ENCODE measurements at regions not wholly inside any gene's neighbourhood (a gene's known extent, or its start where the extent isn't known, plus 50 kb on each side); places are given as distances from the start of the nearest gene placed in this dataset.

- no peak for ATAC-seq (replicated peaks)
These were observed 217.1 kb downstream of the CSNK2A3 start for GRCh38 chr11:11135820-11136476.

DNA sequence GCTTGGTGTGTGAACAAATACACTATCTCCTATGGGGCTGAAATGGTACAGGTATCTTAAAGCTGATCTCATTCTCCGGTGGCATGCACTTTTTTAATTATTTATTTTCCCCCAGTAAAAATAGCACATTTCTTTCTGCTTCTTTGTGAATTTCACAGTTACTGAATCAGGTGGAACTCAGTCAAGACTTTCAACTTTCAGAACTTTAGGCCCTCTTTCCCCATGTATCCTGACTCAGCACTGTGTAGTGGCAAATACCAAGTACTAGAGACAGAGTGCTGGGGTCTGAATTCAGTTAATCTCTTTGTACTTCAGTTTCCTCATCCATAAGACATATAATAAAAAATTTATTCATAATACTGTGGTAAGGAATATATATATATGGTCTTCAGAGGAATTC, 223.9 kb downstream of the CSNK2A3 start:
- no peak overlapping the region for H3K27ac Mint-ChIP-seq
- H3K36me3 Mint-ChIP-seq (ENCODE audit: low read depth), result no peaks in the 10 kb centered on the region
- no peaks in the 10 kb centered on the region for H3K9me3 Mint-ChIP-seq
- H3K4me3 Mint-ChIP-seq, result no peak overlapping the region
- H3K4me1 Mint-ChIP-seq, result no peaks in the 10 kb centered on the region
- H3K27me3 Mint-ChIP-seq, result peaks cover 8% of the 10 kb centered on the region
- no peak for ATAC-seq (replicated peaks)

More at GRCh38 chr11:11135820-11136476, 217.1 kb downstream of the CSNK2A3 start:
- Mint-ChIP-seq H3K9me3 (no peaks in the 10 kb centered on the region), H3K4me1 (peaks cover 10% of the 10 kb centered on the region), H3K4me3 (no peak overlapping the region), H3K36me3 (ENCODE audit: low read depth) (no peaks in the 10 kb centered on the region), H3K27ac (no peak overlapping the region), H3K27me3 (no peaks in the 10 kb centered on the region)

GRCh38 chr11:11125618-11126017, 227.4 kb downstream of the CSNK2A3 start:
- no peak overlapping the region for H3K4me3 Mint-ChIP-seq
- H3K9me3 Mint-ChIP-seq, result no peaks in the 10 kb centered on the region
- no peak overlapping the region for H3K27ac Mint-ChIP-seq
- H3K4me1 Mint-ChIP-seq, result no peaks in the 10 kb centered on the region
- no peaks in the 10 kb centered on the region for H3K36me3 Mint-ChIP-seq (ENCODE audit: low read depth)
- ATAC-seq (replicated peaks), result no peak
- peaks cover 8% of the 10 kb centered on the region for H3K27me3 Mint-ChIP-seq

DNA sequence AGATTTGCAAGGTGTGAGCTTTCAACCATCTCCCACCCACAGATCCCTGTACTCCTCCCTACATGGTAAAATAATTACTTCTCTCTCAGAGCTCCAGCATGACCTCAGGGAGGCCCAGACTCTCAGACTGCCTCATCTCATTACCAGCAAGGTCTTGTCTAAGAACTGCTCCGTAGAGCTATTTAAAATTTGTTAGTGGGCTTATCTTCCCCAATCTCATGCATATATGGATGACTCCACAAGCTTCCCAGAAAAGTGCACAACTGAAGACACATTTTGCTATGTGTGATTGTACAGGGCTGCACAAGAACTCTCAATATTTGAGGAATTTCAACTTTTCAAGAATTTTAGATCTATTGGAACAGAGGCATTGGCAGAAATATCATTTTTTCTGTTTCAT, 230.3 kb downstream of the CSNK2A3 start:
- ATAC-seq (replicated peaks), result no peak
- H3K27ac Mint-ChIP-seq, result no peak overlapping the region
- H3K4me1 Mint-ChIP-seq, result no peaks in the 10 kb centered on the region
- H3K27me3 Mint-ChIP-seq, result no peaks in the 10 kb centered on the region
- H3K4me3 Mint-ChIP-seq, result no peak overlapping the region
- H3K36me3 Mint-ChIP-seq (ENCODE audit: low read depth), result no peaks in the 10 kb centered on the region
- no peaks in the 10 kb centered on the region for H3K9me3 Mint-ChIP-seq

- ATAC-seq (replicated peaks), result no peak
- Mint-ChIP-seq H3K4me3 (no peak overlapping the region), H3K36me3 (ENCODE audit: low read depth) (no peaks in the 10 kb centered on the region), H3K27ac (no peak overlapping the region), H3K27me3 (no peaks in the 10 kb centered on the region), H3K4me1 (no peaks in the 10 kb centered on the region), H3K9me3 (peaks cover 5% of the 10 kb centered on the region)
These were observed 233.1 kb downstream of the CSNK2A3 start for GRCh38 chr11:11119917-11120316.

- no peak overlapping the region for H3K4me3 Mint-ChIP-seq
- H3K27me3 Mint-ChIP-seq, result no peaks in the 10 kb centered on the region
- H3K27ac Mint-ChIP-seq, result no peak overlapping the region
- no peaks in the 10 kb centered on the region for H3K36me3 Mint-ChIP-seq (ENCODE audit: low read depth)
- peaks cover 12% of the 10 kb centered on the region for H3K9me3 Mint-ChIP-seq
- no peaks in the 10 kb centered on the region for H3K4me1 Mint-ChIP-seq
- no peak for ATAC-seq (replicated peaks)
These were observed 235.3 kb downstream of the CSNK2A3 start for GRCh38 chr11:11117730-11118129.

- no peaks in the 10 kb centered on the region for H3K4me1 Mint-ChIP-seq
These were observed 237.6 kb downstream of the CSNK2A3 start for GRCh38 chr11:11115475-11115874.

DNA sequence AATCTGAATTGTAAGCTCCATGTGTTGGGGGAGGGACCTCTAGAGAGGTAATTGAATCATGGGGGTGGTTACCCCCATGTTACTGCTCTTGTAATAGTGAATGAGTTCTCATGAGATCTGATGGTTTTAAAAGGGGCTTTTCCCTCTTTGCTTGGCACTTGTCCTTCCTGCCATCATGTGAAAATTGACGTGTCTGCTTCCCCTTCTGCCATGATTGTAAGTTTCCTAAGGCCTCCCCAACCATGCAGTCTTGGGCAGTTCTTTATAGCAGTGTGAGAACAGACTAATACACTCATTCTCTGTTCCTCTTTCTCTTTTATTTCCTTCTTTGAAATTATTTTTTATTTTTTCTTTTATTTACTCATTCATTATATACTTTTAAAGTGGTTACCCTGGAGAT, 239.4 kb downstream of the CSNK2A3 start:
- Mint-ChIP-seq H3K4me1 (no peaks in the 10 kb centered on the region), H3K9me3 (peaks cover 12% of the 10 kb centered on the region), H3K4me3 (no peak overlapping the region), H3K36me3 (ENCODE audit: low read depth) (no peaks in the 10 kb centered on the region), H3K27me3 (no peaks in the 10 kb centered on the region), H3K27ac (no peak overlapping the region)
- ATAC-seq (replicated peaks), result no peak

More at GRCh38 chr11:11115475-11115874, 237.6 kb downstream of the CSNK2A3 start:
- no peaks in the 10 kb centered on the region for H3K36me3 Mint-ChIP-seq (ENCODE audit: low read depth)
- ATAC-seq (replicated peaks), result no peak
- H3K27ac Mint-ChIP-seq, result no peak overlapping the region
- peaks cover 12% of the 10 kb centered on the region for H3K9me3 Mint-ChIP-seq
- no peak overlapping the region for H3K4me3 Mint-ChIP-seq
- no peaks in the 10 kb centered on the region for H3K27me3 Mint-ChIP-seq

DNA sequence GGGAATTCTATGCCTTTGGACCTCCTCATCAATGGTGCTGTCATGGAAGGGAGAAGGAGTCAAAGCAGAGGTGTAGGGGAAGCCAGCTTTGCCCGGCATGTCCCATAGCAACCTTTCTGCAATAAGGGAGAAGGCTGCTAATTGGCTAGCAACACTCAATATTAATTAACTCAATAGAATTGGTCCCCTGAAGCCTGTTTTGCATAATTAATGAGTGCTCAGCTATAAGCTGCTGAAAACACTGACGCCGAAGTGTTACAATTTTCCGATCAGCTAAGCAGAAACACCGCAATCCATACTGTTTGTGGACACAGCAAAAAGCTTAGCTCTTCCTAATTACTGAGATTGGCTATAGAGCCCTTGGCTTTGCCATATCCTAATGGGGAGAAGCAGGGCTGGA, 245.0 kb downstream of the CSNK2A3 start:
- Mint-ChIP-seq H3K9me3 (peaks cover under 1% of the 10 kb centered on the region), H3K4me1 (no peaks in the 10 kb centered on the region), H3K36me3 (ENCODE audit: low read depth) (no peaks in the 10 kb centered on the region), H3K4me3 (no peak overlapping the region), H3K27me3 (no peaks in the 10 kb centered on the region), H3K27ac (no peak overlapping the region)
- no peak for ATAC-seq (replicated peaks)

- Mint-ChIP-seq H3K9me3 (no peaks in the 10 kb centered on the region), H3K27me3 (no peaks in the 10 kb centered on the region), H3K4me3 (no peak overlapping the region), H3K4me1 (no peaks in the 10 kb centered on the region), H3K27ac (no peak overlapping the region), H3K36me3 (ENCODE audit: low read depth) (no peaks in the 10 kb centered on the region)
- ATAC-seq (replicated peaks), result no peak
These were observed 245.8 kb downstream of the CSNK2A3 start for GRCh38 chr11:11107076-11107723.

DNA sequence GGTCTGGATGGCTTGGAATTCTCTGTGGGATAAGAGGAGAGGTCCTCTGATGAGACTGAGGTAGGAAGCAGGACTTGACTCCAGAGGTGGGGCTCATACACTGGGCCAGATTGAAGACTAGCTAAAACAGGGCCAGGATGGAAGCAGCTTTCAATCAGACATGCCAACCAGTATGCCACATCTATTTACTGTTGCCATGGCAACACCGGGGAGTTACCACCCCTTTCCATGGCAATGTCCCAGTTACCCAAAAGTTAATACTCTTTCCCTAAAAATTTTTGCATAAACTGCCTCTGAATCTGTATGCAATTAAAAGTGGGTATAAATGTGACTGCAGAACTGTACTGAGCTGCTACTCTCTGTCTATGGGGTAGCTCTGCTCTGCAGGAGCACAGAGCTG, 247.5 kb upstream of the ZBED5 start:
- no peaks in the 10 kb centered on the region for H3K9me3 Mint-ChIP-seq
- no peak overlapping the region for H3K4me3 Mint-ChIP-seq
- H3K4me1 Mint-ChIP-seq, result no peaks in the 10 kb centered on the region
- H3K27ac Mint-ChIP-seq, result no peak overlapping the region
- ATAC-seq (replicated peaks), result no peak
- H3K36me3 Mint-ChIP-seq (ENCODE audit: low read depth), result no peaks in the 10 kb centered on the region
- H3K27me3 Mint-ChIP-seq, result no peaks in the 10 kb centered on the region

DNA sequence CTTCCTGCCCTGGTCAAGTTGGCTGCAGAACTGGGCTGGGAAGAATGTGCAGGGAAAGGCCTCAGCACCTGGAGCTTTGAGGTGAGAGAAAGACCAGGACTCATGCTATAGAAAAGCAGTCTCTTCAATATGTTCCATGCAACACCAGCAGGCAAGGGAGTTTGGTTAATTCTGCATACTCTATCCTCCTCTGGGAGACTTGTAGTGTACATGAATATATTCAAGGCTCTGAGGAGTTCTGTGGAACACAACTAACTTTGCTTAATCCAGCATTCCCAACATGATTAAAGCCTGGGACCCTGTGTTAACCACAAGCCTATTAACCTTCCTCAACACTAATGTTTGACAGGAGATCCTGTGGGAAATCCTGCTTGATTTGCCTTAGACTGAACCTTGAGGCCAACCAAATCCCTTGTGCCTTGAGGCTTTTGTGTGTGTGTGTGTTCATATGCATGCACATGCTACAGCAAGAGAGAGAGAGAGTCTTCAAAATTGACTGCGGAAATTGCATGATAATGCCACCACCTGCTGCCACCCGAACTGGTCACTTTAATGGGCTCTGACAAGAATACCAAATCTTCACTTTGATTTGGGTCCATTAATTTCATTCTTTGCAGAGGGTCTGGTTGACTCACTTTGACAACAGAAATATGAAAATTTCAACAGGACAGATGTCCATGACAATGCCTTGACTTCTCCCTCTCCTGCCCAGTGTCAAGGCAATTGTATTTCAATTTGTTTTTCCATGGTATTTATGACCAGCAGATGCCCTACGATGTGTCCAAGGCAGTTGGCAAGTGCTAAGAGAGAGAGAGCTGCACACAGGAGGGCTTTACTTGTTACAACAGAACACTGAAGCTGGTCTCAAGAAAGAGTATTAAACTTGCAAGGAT, 238.2 kb upstream of the ZBED5 start:
- no peak overlapping the region for H3K27ac Mint-ChIP-seq
- ATAC-seq (replicated peaks), result no peak
- H3K36me3 Mint-ChIP-seq (ENCODE audit: low read depth), result no peaks in the 10 kb centered on the region
- H3K4me1 Mint-ChIP-seq, result no peaks in the 10 kb centered on the region
- no peak overlapping the region for H3K4me3 Mint-ChIP-seq
- H3K27me3 Mint-ChIP-seq, result peaks cover 10% of the 10 kb centered on the region
- H3K9me3 Mint-ChIP-seq, result peaks cover 6% of the 10 kb centered on the region

- H3K9me3 Mint-ChIP-seq, result peaks cover 10% of the 10 kb centered on the region
- H3K27me3 Mint-ChIP-seq, result peaks cover 8% of the 10 kb centered on the region
- no peak for ATAC-seq (replicated peaks)
- no peaks in the 10 kb centered on the region for H3K4me1 Mint-ChIP-seq
- H3K36me3 Mint-ChIP-seq (ENCODE audit: low read depth), result no peaks in the 10 kb centered on the region
- H3K4me3 Mint-ChIP-seq, result no peak overlapping the region
- no peak overlapping the region for H3K27ac Mint-ChIP-seq
These were observed 232.6 kb upstream of the ZBED5 start for GRCh38 chr11:11090495-11090894.

DNA sequence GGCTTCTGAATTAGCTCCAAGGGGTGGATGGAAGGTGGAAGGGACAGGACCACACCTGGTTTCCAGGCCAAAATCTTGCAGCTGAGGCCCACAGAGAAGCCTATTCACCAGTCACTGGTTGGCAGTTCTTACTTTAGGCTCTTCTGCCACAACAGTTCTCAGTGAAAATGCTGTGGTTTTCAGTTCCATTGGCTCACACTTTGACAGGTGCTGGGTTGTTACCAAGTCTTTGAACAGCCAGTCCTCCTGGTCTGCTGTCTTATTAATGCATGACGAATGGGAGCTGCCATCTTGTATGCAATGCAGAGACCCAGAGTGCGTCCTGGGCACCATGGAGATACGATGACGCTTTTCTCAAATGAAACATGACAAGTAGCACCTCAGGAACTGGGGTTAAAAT, 232.0 kb upstream of the ZBED5 start:
- Mint-ChIP-seq H3K27ac (no peak overlapping the region), H3K36me3 (ENCODE audit: low read depth) (no peaks in the 10 kb centered on the region), H3K9me3 (peaks cover 10% of the 10 kb centered on the region), H3K27me3 (peaks cover 8% of the 10 kb centered on the region), H3K4me1 (no peaks in the 10 kb centered on the region), H3K4me3 (no peak overlapping the region)
- ATAC-seq (replicated peaks), result no peak

DNA sequence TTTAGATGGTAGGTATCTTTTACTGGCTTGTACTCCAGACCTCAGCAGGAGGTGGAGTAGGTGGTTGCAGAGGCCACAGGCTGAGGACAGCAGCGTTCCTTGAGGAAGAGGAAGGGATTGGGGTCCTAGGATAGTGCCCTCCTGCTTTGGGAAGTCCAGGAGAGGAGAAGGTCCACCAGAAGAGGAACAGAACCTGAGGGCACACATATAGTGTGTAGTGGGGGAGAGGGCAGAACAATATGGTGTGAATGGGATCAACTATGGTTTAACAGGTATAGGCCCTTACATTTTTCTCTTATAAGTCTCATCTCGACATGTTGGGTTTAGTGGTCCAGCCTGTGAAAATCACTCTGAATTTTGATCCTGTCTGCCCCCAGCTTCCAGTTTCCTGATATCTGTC, 229.1 kb upstream of the ZBED5 start:
- Mint-ChIP-seq H3K27ac (no peak overlapping the region), H3K4me1 (no peaks in the 10 kb centered on the region), H3K4me3 (no peak overlapping the region), H3K27me3 (peaks cover 11% of the 10 kb centered on the region), H3K36me3 (ENCODE audit: low read depth) (no peaks in the 10 kb centered on the region), H3K9me3 (peaks cover 10% of the 10 kb centered on the region)
- ATAC-seq (replicated peaks), result no peak
